Testis (tissue), 2 donors: ENCODE measurements at regions not wholly inside any gene's neighbourhood (a gene's known extent, or its start where the extent isn't known, plus 50 kb on each side); places are given as distances from the start of the nearest gene placed in this dataset.

ENCODE experiments used
- CTCF ChIP-seq, 3 experiments: fragments of 450-650 bp in 2 of 3; fragments of 200-600 bp in 1 of 3; sonication (generic) in 1 of 3; IDR thresholded peaks; one replicate each; pipeline ENCODE4 v1.5.1; 2016 to 2019; ENCODE audit warnings: antibody characterized with exemption in 3 of 3, mild to moderate bottlenecking in 2 of 3, moderate library complexity in 1 of 3
- POLR2A ChIP-seq: fragments of 450-650 bp; IDR thresholded peaks from one replicate; pipeline ENCODE4 v1.6.1; 2017; ENCODE audit warnings: antibody characterized with exemption, mild to moderate bottlenecking, moderate library complexity

GRCh38 chr2:184041777-184042176, 556.6 kb upstream of the ZNF804A start:
- TF ChIP-seq POLR2A (no peak), CTCF (IDR thresholded peaks at IDR 0.05) (no peak)
